GM12878 (cell line): ENCODE measurements at regions not wholly inside any gene's neighbourhood (a gene's known extent, or its start where the extent isn't known, plus 50 kb on each side); places are given as distances from the start of the nearest gene placed in this dataset.

ENCODE experiments used
- BHLHE40 ChIP-seq, 2 experiments: fragments of 450-650 bp in 1 of 2; IDR thresholded peaks; 2 replicates each; pipeline ENCODE4 v1.6.1; 2011 to 2017; ENCODE audit warnings: low read depth in 2 of 2, borderline replicate concordance in 1 of 2, improper control_type of control experiment in 1 of 2, low read length in 1 of 2, mild to moderate bottlenecking in 1 of 2
- CHD1 ChIP-seq: IDR thresholded peaks from 2 replicates; pipeline ENCODE4 v1.6.1; 2012; ENCODE audit warnings: low read depth, low read length, improper control_type of control experiment
- DPF2 ChIP-seq: fragments of 450-650 bp; IDR thresholded peaks from 2 replicates; pipeline ENCODE4 v1.6.1; 2017; ENCODE audit warnings: mild to moderate bottlenecking
- HDAC6 ChIP-seq: fragments of 200-600 bp; sonication (generic); IDR thresholded peaks from one replicate; pipeline ENCODE4 v1.8.0; 2017; ENCODE audit warnings: antibody characterized with exemption; ENCODE audit not compliant: unreplicated experiment
- IRF4 ChIP-seq: IDR thresholded peaks from 2 replicates; pipeline ENCODE4 v1.6.1; 2011; ENCODE audit warnings: low read depth, low read length
- NFYA ChIP-seq: IDR thresholded peaks from 2 replicates; pipeline ENCODE4 v1.6.1; 2011; ENCODE audit warnings: low read depth, mild to moderate bottlenecking, low read length, improper control_type of control experiment, borderline replicate concordance
- NFYB ChIP-seq: IDR thresholded peaks from 2 replicates; pipeline ENCODE4 v1.6.1; 2011; ENCODE audit warnings: low read depth, mild to moderate bottlenecking, low read length, improper control_type of control experiment, moderate library complexity; ENCODE audit not compliant: insufficient read depth
- NKRF ChIP-seq: fragments of 450-650 bp; conservative IDR thresholded peaks from 2 replicates; pipeline ENCODE4 v1.6.1; 2017; ENCODE audit warnings: mild to moderate bottlenecking, moderate library complexity
- RFX5 ChIP-seq: IDR thresholded peaks from 2 replicates; pipeline ENCODE4 v1.6.1; 2011; ENCODE audit warnings: low read depth, low read length, improper control_type of control experiment
- SIX5 ChIP-seq: IDR thresholded peaks from 2 replicates; pipeline ENCODE4 v1.6.1; 2011; ENCODE audit warnings: mild to moderate bottlenecking, low read depth, low read length, moderate library complexity; ENCODE audit not compliant: severe bottlenecking
- SMAD5 ChIP-seq: IDR thresholded peaks from 2 replicates; pipeline ENCODE4 v1.6.1; 2016; ENCODE audit warnings: antibody characterized with exemption, low read depth
- SMARCA5 ChIP-seq: fragments of 450-650 bp; IDR thresholded peaks from 2 replicates; pipeline ENCODE4 v1.6.1; 2017; ENCODE audit warnings: mild to moderate bottlenecking
- SPI1 ChIP-seq: IDR thresholded peaks from 2 replicates; pipeline ENCODE4 v1.6.1; 2011; ENCODE audit warnings: low read depth, mild to moderate bottlenecking, low read length, moderate library complexity, borderline replicate concordance; ENCODE audit not compliant: insufficient read depth
- TCF3 ChIP-seq: IDR thresholded peaks from 2 replicates; pipeline ENCODE4 v1.6.1; 2012; ENCODE audit warnings: low read depth, mild to moderate bottlenecking, low read length, borderline replicate concordance; ENCODE audit not compliant: insufficient read depth
- USF2 ChIP-seq: IDR thresholded peaks from 2 replicates; pipeline ENCODE4 v1.6.1; 2011; ENCODE audit warnings: low read depth, low read length, improper control_type of control experiment, borderline replicate concordance
- TF ChIP-seq, protein P1 (sequence below): fragments of 450-650 bp; IDR thresholded peaks from 2 replicates; pipeline ENCODE4 v1.6.1; 2017; ENCODE audit warnings: antibody characterized with exemption, mild to moderate bottlenecking, moderate library complexity
- TF ChIP-seq, protein P2 (sequence below): fragments of 150-350 bp; IDR thresholded peaks from 2 replicates; pipeline ENCODE4 v1.6.1; 2016; ENCODE audit warnings: low read depth, low read length
- TF ChIP-seq, protein P3 (sequence below), 3 experiments: IDR thresholded peaks in 2 of 3; conservative IDR thresholded peaks in 1 of 3; 2 replicates each; pipeline ENCODE4 v1.5.1; 2011; ENCODE audit warnings: low read depth in 3 of 3, low read length in 3 of 3, mild to moderate bottlenecking in 3 of 3, control low read depth in 2 of 3, moderate library complexity in 2 of 3, inconsistent platforms in 1 of 3, mixed read lengths in 1 of 3; ENCODE audit not compliant: control insufficient read depth in 2 of 3, insufficient read depth in 1 of 3; ENCODE audit errors: extremely low read depth in 1 of 3

- TF ChIP-seq NKRF (no peak), IRF4 (peak; percentile 84), TCF3 (no peak), SIX5 (no peak), SPI1 (peak; percentile 94), DPF2 (peak; percentile 85), NFYB (no peak), USF2 (no peak), NFYA (no peak), SMARCA5 (peak; percentile 11; the same call in 1 of the 2 replicates), SMAD5 (peak; percentile 50), CHD1 (0 out of 2 replicates have a peak, but pooled peaks have one; percentile 37), HDAC6 (no peak), BHLHE40 (IDR thresholded peaks at IDR 0.05; ENCODE audit: borderline replicate concordance in 1 of 2, low read depth in 2 of 2, low read length in 1 of 2) (peak; percentile 57 to 62; a peak in 1 of 4 replicates), RFX5 (no peak)
- TF ChIP-seq, protein P1, sequence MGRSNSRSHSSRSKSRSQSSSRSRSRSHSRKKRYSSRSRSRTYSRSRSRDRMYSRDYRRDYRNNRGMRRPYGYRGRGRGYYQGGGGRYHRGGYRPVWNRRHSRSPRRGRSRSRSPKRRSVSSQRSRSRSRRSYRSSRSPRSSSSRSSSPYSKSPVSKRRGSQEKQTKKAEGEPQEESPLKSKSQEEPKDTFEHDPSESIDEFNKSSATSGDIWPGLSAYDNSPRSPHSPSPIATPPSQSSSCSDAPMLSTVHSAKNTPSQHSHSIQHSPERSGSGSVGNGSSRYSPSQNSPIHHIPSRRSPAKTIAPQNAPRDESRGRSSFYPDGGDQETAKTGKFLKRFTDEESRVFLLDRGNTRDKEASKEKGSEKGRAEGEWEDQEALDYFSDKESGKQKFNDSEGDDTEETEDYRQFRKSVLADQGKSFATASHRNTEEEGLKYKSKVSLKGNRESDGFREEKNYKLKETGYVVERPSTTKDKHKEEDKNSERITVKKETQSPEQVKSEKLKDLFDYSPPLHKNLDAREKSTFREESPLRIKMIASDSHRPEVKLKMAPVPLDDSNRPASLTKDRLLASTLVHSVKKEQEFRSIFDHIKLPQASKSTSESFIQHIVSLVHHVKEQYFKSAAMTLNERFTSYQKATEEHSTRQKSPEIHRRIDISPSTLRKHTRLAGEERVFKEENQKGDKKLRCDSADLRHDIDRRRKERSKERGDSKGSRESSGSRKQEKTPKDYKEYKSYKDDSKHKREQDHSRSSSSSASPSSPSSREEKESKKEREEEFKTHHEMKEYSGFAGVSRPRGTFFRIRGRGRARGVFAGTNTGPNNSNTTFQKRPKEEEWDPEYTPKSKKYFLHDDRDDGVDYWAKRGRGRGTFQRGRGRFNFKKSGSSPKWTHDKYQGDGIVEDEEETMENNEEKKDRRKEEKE = no peak
- TF ChIP-seq, protein P2, sequence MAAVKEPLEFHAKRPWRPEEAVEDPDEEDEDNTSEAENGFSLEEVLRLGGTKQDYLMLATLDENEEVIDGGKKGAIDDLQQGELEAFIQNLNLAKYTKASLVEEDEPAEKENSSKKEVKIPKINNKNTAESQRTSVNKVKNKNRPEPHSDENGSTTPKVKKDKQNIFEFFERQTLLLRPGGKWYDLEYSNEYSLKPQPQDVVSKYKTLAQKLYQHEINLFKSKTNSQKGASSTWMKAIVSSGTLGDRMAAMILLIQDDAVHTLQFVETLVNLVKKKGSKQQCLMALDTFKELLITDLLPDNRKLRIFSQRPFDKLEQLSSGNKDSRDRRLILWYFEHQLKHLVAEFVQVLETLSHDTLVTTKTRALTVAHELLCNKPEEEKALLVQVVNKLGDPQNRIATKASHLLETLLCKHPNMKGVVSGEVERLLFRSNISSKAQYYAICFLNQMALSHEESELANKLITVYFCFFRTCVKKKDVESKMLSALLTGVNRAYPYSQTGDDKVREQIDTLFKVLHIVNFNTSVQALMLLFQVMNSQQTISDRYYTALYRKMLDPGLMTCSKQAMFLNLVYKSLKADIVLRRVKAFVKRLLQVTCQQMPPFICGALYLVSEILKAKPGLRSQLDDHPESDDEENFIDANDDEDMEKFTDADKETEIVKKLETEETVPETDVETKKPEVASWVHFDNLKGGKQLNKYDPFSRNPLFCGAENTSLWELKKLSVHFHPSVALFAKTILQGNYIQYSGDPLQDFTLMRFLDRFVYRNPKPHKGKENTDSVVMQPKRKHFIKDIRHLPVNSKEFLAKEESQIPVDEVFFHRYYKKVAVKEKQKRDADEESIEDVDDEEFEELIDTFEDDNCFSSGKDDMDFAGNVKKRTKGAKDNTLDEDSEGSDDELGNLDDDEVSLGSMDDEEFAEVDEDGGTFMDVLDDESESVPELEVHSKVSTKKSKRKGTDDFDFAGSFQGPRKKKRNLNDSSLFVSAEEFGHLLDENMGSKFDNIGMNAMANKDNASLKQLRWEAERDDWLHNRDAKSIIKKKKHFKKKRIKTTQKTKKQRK = no peak
- TF ChIP-seq, protein P3, sequence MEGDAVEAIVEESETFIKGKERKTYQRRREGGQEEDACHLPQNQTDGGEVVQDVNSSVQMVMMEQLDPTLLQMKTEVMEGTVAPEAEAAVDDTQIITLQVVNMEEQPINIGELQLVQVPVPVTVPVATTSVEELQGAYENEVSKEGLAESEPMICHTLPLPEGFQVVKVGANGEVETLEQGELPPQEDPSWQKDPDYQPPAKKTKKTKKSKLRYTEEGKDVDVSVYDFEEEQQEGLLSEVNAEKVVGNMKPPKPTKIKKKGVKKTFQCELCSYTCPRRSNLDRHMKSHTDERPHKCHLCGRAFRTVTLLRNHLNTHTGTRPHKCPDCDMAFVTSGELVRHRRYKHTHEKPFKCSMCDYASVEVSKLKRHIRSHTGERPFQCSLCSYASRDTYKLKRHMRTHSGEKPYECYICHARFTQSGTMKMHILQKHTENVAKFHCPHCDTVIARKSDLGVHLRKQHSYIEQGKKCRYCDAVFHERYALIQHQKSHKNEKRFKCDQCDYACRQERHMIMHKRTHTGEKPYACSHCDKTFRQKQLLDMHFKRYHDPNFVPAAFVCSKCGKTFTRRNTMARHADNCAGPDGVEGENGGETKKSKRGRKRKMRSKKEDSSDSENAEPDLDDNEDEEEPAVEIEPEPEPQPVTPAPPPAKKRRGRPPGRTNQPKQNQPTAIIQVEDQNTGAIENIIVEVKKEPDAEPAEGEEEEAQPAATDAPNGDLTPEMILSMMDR (IDR thresholded peaks at IDR 0.05 in 2 of 3, conservative IDR thresholded peaks at IDR 0.05 in 1 of 3; ENCODE audit: control insufficient read depth in 2 of 3, extremely low read depth in 1 of 3, insufficient read depth in 1 of 3, low read depth in 3 of 3, low read length in 3 of 3) = no peak
Measured at GRCh38 chr7:130960208-130960988, 226.4 kb upstream of the KLF14 start (continued).
